ENCODE measurements at regions not wholly inside any gene's neighbourhood (a gene's known extent, or its start where the extent isn't known, plus 50 kb on each side); places are given as distances from the start of the nearest gene placed in this dataset.

- POLR2A ChIA-PET: no interaction called here
Measured at GRCh38 chr13:33645591-33646554, 172.1 kb upstream of the RFC3 start.

More at GRCh38 chr13:33645591-33646554, 172.1 kb upstream of the RFC3 start:
- no peaks in the 10 kb centered on the region for H3K9me3 ChIP-seq (ENCODE audit: control extremely low read depth in 1 of 3, control insufficient read depth in 2 of 3, insufficient read depth in 1 of 3, low read length in 2 of 3)
- no peak overlapping the region for H3K9ac ChIP-seq (ENCODE audit: low read length)
- no peak overlapping the region for H3K4me3 Mint-ChIP-seq
- H3K79me2 ChIP-seq (ENCODE audit: control insufficient read depth, insufficient read depth, low read length): no peaks in the 10 kb centered on the region
- H3K27ac ChIP-seq (ENCODE audit: low read length in 2 of 2): no peak overlapping the region
- intact Hi-C loops (cut with micrococcal nuclease): no loop called here
- no peaks in the 10 kb centered on the region for H3K9me3 Mint-ChIP-seq (ENCODE audit: insufficient read depth)
- no peaks in the 10 kb centered on the region for H3K27me3 ChIP-seq (replicated peaks in 1 of 4; ENCODE audit: control extremely low read depth in 1 of 4, control insufficient read depth in 3 of 4, insufficient read depth in 4 of 4, low read length in 3 of 4)
- H3K4me1 Mint-ChIP-seq: no peaks in the 10 kb centered on the region
- no peaks in the 10 kb centered on the region for H3K27me3 Mint-ChIP-seq
- ATAC-seq (ENCODE audit: low read depth) (no peak), DNase-seq (no peak)
- no peak for TF ChIP-seq EZH2 (IDR thresholded peaks at IDR 0.05; ENCODE audit: borderline replicate concordance, insufficient read depth, low read depth, low read length, poor library complexity, severe bottlenecking)
- no peak for TF ChIP-seq CTCF (IDR thresholded peaks at IDR 0.05)
- 67% methylated on average over 4 of the region's 10 CpGs for WGBS (ENCODE audit: insufficient coverage)
- no peak overlapping the region for H3K4me2 ChIP-seq (replicated peaks; ENCODE audit: low read depth, low read length, poor library complexity, severe bottlenecking)
- CTCF ChIA-PET: no interaction called here
- no peak overlapping the region for H3K27ac Mint-ChIP-seq
- no peak overlapping the region for H3K4me3 ChIP-seq (ENCODE audit: control extremely low read depth in 1 of 5, extremely low read depth in 1 of 5, insufficient read depth in 1 of 5, low read depth in 2 of 5, low read length in 4 of 5)
- no peaks in the 10 kb centered on the region for H3K36me3 ChIP-seq (replicated peaks in 1 of 2; ENCODE audit: control extremely low read depth in 1 of 2, control insufficient read depth in 1 of 2, extremely low read depth in 1 of 2, insufficient read depth in 2 of 2, low read length in 1 of 2)
- H4K20me1 ChIP-seq (ENCODE audit: control insufficient read depth, insufficient read depth, low read length, poor library complexity, severe bottlenecking): no peaks in the 10 kb centered on the region
- H3K4me1 ChIP-seq (ENCODE audit: control insufficient read depth in 2 of 2, insufficient read depth in 2 of 2, low read length in 2 of 2): no peaks in the 10 kb centered on the region
- H2AFZ ChIP-seq (ENCODE audit: insufficient read depth, low read depth, low read length, poor library complexity, severe bottlenecking): no peak overlapping the region

All from B cell (primary cell).